PFSK-1 (cell line): ENCODE measurements at regions not wholly inside any gene's neighbourhood (a gene's known extent, or its start where the extent isn't known, plus 50 kb on each side); places are given as distances from the start of the nearest gene placed in this dataset.

Experiments
- FOXP2 ChIP-seq: optimal IDR thresholded peaks from 2 replicates; pipeline ENCODE3; 2011; ENCODE audit warnings: borderline replicate concordance, control low read depth, inconsistent platforms; ENCODE audit not compliant: insufficient read depth; ENCODE audit errors: extremely low read length, extremely low read depth
- POLR2AphosphoS5 ChIP-seq: IDR thresholded peaks from 2 replicates; pipeline ENCODE4 v1.6.1; 2012; ENCODE audit warnings: low read depth, mild to moderate bottlenecking, control low read depth, low read length, moderate library complexity
- SIN3A ChIP-seq: IDR thresholded peaks from 2 replicates; pipeline ENCODE4 v1.6.1; 2012; ENCODE audit warnings: mild to moderate bottlenecking, low read length, moderate library complexity, borderline replicate concordance; ENCODE audit not compliant: insufficient read depth
- TAF1 ChIP-seq: IDR thresholded peaks from 2 replicates; pipeline ENCODE4 v1.6.1; 2012; ENCODE audit warnings: low read length, control low read depth, borderline replicate concordance; ENCODE audit not compliant: insufficient read depth
- TF ChIP-seq, protein P1 (sequence below), 2 experiments: IDR thresholded peaks; 2 replicates each; pipeline versions ENCODE4 v1.6.1 to v1.8.0; 2011 to 2012; ENCODE audit warnings: low read depth in 2 of 2, low read length in 2 of 2, control low read depth in 1 of 2, inconsistent platforms in 1 of 2, mild to moderate bottlenecking in 1 of 2, moderate library complexity in 1 of 2; ENCODE audit not compliant: insufficient read depth in 1 of 2

- TF ChIP-seq FOXP2 (no peak), SIN3A (no peak), TAF1 (no peak), POLR2AphosphoS5 (no peak)
- TF ChIP-seq, protein P1, sequence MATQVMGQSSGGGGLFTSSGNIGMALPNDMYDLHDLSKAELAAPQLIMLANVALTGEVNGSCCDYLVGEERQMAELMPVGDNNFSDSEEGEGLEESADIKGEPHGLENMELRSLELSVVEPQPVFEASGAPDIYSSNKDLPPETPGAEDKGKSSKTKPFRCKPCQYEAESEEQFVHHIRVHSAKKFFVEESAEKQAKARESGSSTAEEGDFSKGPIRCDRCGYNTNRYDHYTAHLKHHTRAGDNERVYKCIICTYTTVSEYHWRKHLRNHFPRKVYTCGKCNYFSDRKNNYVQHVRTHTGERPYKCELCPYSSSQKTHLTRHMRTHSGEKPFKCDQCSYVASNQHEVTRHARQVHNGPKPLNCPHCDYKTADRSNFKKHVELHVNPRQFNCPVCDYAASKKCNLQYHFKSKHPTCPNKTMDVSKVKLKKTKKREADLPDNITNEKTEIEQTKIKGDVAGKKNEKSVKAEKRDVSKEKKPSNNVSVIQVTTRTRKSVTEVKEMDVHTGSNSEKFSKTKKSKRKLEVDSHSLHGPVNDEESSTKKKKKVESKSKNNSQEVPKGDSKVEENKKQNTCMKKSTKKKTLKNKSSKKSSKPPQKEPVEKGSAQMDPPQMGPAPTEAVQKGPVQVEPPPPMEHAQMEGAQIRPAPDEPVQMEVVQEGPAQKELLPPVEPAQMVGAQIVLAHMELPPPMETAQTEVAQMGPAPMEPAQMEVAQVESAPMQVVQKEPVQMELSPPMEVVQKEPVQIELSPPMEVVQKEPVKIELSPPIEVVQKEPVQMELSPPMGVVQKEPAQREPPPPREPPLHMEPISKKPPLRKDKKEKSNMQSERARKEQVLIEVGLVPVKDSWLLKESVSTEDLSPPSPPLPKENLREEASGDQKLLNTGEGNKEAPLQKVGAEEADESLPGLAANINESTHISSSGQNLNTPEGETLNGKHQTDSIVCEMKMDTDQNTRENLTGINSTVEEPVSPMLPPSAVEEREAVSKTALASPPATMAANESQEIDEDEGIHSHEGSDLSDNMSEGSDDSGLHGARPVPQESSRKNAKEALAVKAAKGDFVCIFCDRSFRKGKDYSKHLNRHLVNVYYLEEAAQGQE (IDR thresholded peaks at IDR 0.05; ENCODE audit: insufficient read depth in 1 of 2, low read depth in 2 of 2, low read length in 2 of 2) = no peak
These were observed 64.9 kb upstream of the ELL2 start for GRCh38 chr5:96026406-96027041.

- TF ChIP-seq, protein P1 (IDR thresholded peaks at IDR 0.05; ENCODE audit: insufficient read depth in 1 of 2, low read depth in 2 of 2, low read length in 2 of 2) = no peak
- TF ChIP-seq SIN3A (no peak), POLR2AphosphoS5 (no peak), TAF1 (no peak), FOXP2 (no peak)
These were observed 63.2 kb upstream of the ELL2 start for GRCh38 chr5:96024683-96025475.

- TF ChIP-seq FOXP2 = no peak
- no peak for TF ChIP-seq SIN3A
- TF ChIP-seq, protein P1 (IDR thresholded peaks at IDR 0.05; ENCODE audit: insufficient read depth in 1 of 2, low read depth in 2 of 2, low read length in 2 of 2) = no peak
- no peak for TF ChIP-seq POLR2AphosphoS5
- no peak for TF ChIP-seq TAF1
These were observed 61.9 kb upstream of the ELL2 start for GRCh38 chr5:96023518-96023917.

- TF ChIP-seq TAF1 = no peak
- no peak for TF ChIP-seq FOXP2
- TF ChIP-seq, protein P1 (IDR thresholded peaks at IDR 0.05; ENCODE audit: insufficient read depth in 1 of 2, low read depth in 2 of 2, low read length in 2 of 2) = no peak
- no peak for TF ChIP-seq SIN3A
- no peak for TF ChIP-seq POLR2AphosphoS5
These were observed 61.3 kb upstream of the ELL2 start for GRCh38 chr5:96022971-96023370.

- TF ChIP-seq POLR2AphosphoS5 = no peak
- no peak for TF ChIP-seq FOXP2
- TF ChIP-seq TAF1 = no peak
- TF ChIP-seq, protein P1 (IDR thresholded peaks at IDR 0.05; ENCODE audit: insufficient read depth in 1 of 2, low read depth in 2 of 2, low read length in 2 of 2) = no peak
- no peak for TF ChIP-seq SIN3A
These were observed 56.3 kb upstream of the ELL2 start for GRCh38 chr5:96017951-96018350.
